Activated CD4-positive, alpha-beta T cell treated with anti-CD3 and anti-CD28 coated beads for 48 hours (primary cell): ENCODE measurements at regions not wholly inside any gene's neighbourhood (a gene's known extent, or its start where the extent isn't known, plus 50 kb on each side); places are given as distances from the start of the nearest gene placed in this dataset.

ENCODE experiments used
- DNase-seq: peaks from one replicate; pipeline ENCODE4 v3.0.0-alpha.2; 2020

GRCh38 chr10:10610171-10610570, 407.5 kb upstream of the CELF2 start:
- DNase-seq: no peak

- DNase-seq: no peak
These were observed 405.5 kb upstream of the CELF2 start for GRCh38 chr10:10612151-10612550.

GRCh38 chr10:10613656-10614244, 403.9 kb upstream of the CELF2 start:
- DNase-seq: no peak

GRCh38 chr10:10617686-10618085, 400.0 kb upstream of the CELF2 start:
- DNase-seq: no peak

- no peak for DNase-seq
These were observed 399.5 kb upstream of the CELF2 start for GRCh38 chr10:10618139-10618538.

GRCh38 chr10:10623958-10624566, 393.6 kb upstream of the CELF2 start:
- no peak for DNase-seq

GRCh38 chr10:10624567-10624962, 393.1 kb upstream of the CELF2 start:
- DNase-seq: no peak

- no peak for DNase-seq
These were observed 392.2 kb upstream of the CELF2 start for GRCh38 chr10:10625491-10625890.

GRCh38 chr10:10626734-10627133, 390.9 kb upstream of the CELF2 start:
- no peak for DNase-seq

GRCh38 chr10:10627414-10627813, 390.3 kb upstream of the CELF2 start:
- DNase-seq: no peak

GRCh38 chr10:10629512-10629911, 388.2 kb upstream of the CELF2 start:
- DNase-seq: no peak

GRCh38 chr10:10630281-10630680, 387.4 kb upstream of the CELF2 start:
- no peak for DNase-seq

- DNase-seq: no peak
These were observed 386.9 kb upstream of the CELF2 start for GRCh38 chr10:10630782-10631181.

GRCh38 chr10:10642189-10642588, 375.5 kb upstream of the CELF2 start:
- DNase-seq: no peak

- no peak for DNase-seq
These were observed 374.9 kb upstream of the CELF2 start for GRCh38 chr10:10642751-10643150.

- no peak for DNase-seq
These were observed 373.5 kb upstream of the CELF2 start for GRCh38 chr10:10644008-10644646.

- no peak for DNase-seq
These were observed 372.8 kb upstream of the CELF2 start for GRCh38 chr10:10644676-10645385.

GRCh38 chr10:10647331-10647730, 370.3 kb upstream of the CELF2 start:
- no peak for DNase-seq

- no peak for DNase-seq
These were observed 360.4 kb upstream of the CELF2 start for GRCh38 chr10:10657139-10657760.

- DNase-seq: no peak
These were observed 359.4 kb upstream of the CELF2 start for GRCh38 chr10:10658172-10658785.

GRCh38 chr10:10660054-10660453, 357.6 kb upstream of the CELF2 start:
- DNase-seq: no peak

- no peak for DNase-seq
These were observed 356.5 kb upstream of the CELF2 start for GRCh38 chr10:10661176-10661575.
